HEK293T (cell line): ENCODE measurements at regions not wholly inside any gene's neighbourhood (a gene's known extent, or its start where the extent isn't known, plus 50 kb on each side); places are given as distances from the start of the nearest gene placed in this dataset.

Experiments used
- ARNT ChIP-seq: fragments of 450-650 bp; IDR thresholded peaks from 2 replicates; pipeline ENCODE4 v1.6.1; 2017; ENCODE audit warnings: mild to moderate bottlenecking
- BHLHE40 ChIP-seq: fragments of 450-650 bp; IDR thresholded peaks from 2 replicates; pipeline ENCODE4 v1.6.1; 2016; ENCODE audit warnings: mild to moderate bottlenecking, moderate library complexity, borderline replicate concordance
- CTBP1 ChIP-seq: fragments of 450-650 bp; IDR thresholded peaks from 2 replicates; pipeline ENCODE4 v1.6.1; 2016; ENCODE audit warnings: borderline replicate concordance
- ELF4 ChIP-seq: fragments of 450-650 bp; IDR thresholded peaks from 2 replicates; pipeline ENCODE4 v1.6.1; 2017; ENCODE audit warnings: antibody characterized with exemption
- FOXA1 ChIP-seq: fragments of 450-650 bp; IDR thresholded peaks from 2 replicates; pipeline ENCODE4 v1.6.1; 2016; ENCODE audit warnings: mild to moderate bottlenecking
- FOXK2 ChIP-seq: fragments of 450-650 bp; IDR thresholded peaks from 2 replicates; pipeline ENCODE4 v1.6.1; 2016; ENCODE audit warnings: mild to moderate bottlenecking
- FOXM1 ChIP-seq: fragments of 450-650 bp; IDR thresholded peaks from 2 replicates; pipeline ENCODE4 v1.6.1; 2017; ENCODE audit warnings: mild to moderate bottlenecking, borderline replicate concordance
- HDGF ChIP-seq: fragments of 450-650 bp; IDR thresholded peaks from 2 replicates; pipeline ENCODE4 v1.6.1; 2017; ENCODE audit warnings: antibody characterized with exemption, borderline replicate concordance
- L3MBTL2 ChIP-seq: fragments of 450-650 bp; conservative IDR thresholded peaks from 2 replicates; pipeline ENCODE4 v1.6.1; 2016; ENCODE audit warnings: mild to moderate bottlenecking
- NFRKB ChIP-seq: fragments of 450-650 bp; IDR thresholded peaks from 2 replicates; pipeline ENCODE4 v1.6.1; 2016; ENCODE audit warnings: mild to moderate bottlenecking, moderate library complexity
- SP1 ChIP-seq: fragments of 450-650 bp; IDR thresholded peaks from 2 replicates; pipeline ENCODE4 v1.6.1; 2017
- SUZ12 ChIP-seq: fragments of 450-650 bp; IDR thresholded peaks from 2 replicates; pipeline ENCODE4 v1.6.1; 2016; ENCODE audit warnings: mild to moderate bottlenecking
- ZNF384 ChIP-seq: fragments of 450-650 bp; IDR thresholded peaks from 2 replicates; pipeline ENCODE4 v1.6.1; 2016

- TF ChIP-seq SUZ12: no peak
- no peak for TF ChIP-seq ZNF384
- TF ChIP-seq FOXA1: no peak
- TF ChIP-seq FOXK2: no peak
- TF ChIP-seq FOXM1: no peak
- no peak for TF ChIP-seq NFRKB
- TF ChIP-seq L3MBTL2: no peak
- TF ChIP-seq BHLHE40: no peak
- no peak for TF ChIP-seq HDGF
- TF ChIP-seq SP1: no peak
- TF ChIP-seq ARNT: no peak
- TF ChIP-seq CTBP1: no peak
- TF ChIP-seq ELF4: no peak
Observed at GRCh38 chr20:24786111-24786495, 163.0 kb upstream of the CST7 start.
